ENCODE measurements at regions not wholly inside any gene's neighbourhood (a gene's known extent, or its start where the extent isn't known, plus 50 kb on each side); places are given as distances from the start of the nearest gene placed in this dataset.
"Not testable (repeated sequence)": the region's sequence is repeated elsewhere in the genome, so short reads cannot be mapped to it uniquely, and the experiment has no call there.

DNA sequence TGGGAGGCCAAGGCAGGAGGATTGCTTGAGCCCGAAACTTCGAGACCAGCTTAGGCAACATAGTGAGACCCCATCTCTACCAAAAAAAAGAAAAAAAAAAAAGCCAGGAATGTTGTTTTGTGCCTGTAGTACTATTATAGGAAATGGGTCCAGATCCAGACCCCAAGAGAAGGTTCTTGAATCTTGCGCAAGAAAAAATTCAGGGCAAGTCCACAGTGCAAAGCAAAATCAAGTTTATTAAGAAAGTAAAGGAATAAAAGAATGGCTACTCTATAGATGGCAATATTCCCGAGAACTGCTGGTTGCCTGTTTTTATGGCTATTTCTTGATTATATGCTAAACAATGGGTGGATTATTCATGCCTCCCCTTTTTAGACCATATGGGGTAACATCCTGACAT is 51.2 kb upstream of the RDX start:
- no peak for DNase-seq

DNA sequence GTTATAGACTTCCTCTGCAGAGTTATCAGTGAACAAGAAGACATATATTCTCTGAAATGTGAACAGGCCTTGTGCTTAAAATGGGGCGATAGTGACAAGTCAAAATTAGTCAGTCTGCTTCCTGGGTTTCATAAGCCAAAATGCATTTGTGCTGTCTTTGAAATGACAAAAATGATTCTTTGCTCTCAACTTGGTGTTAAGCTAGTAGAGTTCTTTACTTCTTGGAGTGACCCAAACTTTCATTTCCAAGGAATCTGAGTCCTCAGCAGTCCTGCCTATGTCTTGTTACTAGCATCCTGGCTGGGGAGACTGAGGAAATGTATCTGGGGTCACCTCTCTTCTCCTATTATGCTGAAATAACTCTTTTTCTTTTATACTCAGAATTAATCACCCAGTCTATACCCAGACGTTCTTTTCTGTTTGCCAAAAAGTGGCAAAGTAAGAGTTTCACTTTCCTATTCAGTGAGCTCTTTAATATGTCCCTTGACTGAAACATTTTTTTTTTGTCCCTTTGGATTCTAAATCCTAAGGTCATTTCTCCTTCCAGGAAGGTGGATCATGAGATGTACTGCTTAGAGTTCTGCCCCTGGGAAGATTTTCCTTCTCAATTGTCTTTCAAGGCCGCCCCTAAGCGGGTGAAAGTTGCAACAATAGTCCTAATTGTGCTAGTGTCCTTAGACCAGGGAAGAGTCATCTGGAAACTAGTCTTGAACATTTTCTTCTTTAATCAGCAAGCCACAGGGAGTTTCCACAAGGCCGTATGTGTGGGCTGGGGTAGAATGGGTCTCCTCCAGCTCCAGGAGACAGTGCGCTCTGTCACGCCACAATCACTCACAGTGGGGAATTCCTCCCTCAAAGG is 53.0 kb upstream of the RDX start:
- peak; percentile 85 to 93 (median 88) for DNase-seq

DNA sequence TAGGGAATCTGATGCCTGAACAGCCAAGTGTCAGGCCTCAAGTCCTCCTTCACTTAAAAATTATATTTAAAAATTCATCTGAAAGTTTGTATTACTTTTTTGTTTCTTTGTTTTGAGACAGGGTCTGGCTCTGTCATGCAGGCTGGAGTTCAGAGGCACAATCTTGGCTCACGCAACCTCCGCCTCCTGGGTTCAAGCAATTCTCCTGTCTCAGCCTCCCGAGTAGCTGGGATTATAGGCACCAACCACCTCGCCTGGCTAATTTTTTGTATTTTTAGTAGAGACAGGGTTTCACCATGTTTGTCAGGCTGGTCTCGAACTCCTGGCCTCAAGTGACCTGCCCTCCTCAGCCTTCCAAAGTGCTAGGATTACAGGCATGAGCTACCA is 53.6 kb upstream of the RDX start:
- DNase-seq, result not testable (repeated sequence)

DNA sequence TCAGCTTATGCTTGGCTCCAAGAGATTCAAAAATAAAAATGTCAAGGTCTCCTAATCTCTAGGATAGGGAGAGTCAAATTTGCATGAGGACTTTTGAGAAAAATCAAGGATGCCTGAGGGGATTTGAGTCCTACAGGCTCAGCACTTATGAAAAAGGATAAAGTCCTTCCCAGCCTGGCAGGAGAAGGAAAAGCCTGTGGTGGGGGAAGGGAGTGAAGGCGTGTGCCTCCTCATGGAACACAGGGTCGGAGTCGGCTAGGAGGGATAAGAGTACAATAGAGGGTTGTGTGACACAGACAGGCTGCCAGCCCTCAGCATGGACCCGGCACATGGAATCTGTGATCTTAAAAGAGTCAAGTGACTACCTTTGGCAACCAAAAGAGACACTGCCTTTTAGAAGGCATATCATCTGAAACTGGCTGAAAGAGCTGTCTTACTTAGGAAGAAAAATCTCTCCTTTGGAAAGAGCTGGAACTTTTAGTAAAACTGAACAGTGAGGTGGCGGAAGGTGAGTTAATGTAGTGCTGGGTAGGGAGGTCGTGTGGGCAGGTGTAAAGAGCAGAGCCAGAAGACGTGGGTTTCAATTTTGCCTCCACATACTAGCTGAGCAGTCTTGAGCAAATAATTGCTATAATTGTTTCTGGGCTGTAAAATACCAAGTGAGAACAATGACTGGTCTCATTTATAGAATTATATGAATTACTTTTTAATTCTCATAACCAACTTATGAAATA is 58.8 kb upstream of the RDX start:
- no peak for DNase-seq

DNA sequence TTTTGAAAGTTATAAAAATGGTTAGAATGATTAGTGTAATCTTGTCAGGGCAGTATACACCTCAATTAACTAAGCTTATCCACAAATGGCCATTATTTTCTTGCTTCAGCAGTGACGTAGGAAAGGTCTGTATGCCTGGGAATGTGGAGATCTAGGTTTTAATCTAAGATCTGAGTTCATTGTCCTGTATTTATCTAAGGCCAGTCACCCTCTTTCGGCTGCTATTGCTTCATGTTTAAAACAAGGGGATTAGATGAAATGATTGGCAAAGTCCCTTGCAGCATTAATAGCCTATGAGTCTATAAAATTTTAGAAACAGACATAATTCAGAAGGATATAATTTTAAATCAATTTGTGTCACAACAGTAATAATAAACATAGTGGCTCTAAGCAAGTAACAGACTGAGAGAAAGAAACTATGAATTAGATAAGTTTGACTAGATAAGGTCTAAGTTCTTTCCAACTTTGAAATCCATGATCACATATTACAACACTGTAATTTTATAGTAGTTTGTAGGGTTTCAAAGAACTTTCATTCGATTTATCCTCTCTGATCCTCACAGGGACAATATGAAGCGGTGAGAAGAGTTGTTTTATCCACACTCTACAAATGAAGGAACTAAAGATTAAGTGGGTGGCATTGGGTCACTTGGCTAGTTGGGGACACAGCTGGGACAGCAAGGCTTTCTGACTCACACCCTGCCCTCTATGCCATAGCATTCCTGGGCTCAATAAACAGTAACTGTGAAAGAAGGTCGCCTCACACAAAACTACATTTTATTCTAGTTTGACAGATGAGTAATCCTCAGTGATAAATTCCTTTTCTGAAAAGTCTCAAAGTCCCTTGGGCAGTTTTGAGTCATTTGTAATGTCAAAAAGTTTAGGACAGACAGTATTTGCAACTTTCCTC is 60.6 kb upstream of the RDX start:
- peak; percentile 86 to 94 (median 89) for DNase-seq

DNA sequence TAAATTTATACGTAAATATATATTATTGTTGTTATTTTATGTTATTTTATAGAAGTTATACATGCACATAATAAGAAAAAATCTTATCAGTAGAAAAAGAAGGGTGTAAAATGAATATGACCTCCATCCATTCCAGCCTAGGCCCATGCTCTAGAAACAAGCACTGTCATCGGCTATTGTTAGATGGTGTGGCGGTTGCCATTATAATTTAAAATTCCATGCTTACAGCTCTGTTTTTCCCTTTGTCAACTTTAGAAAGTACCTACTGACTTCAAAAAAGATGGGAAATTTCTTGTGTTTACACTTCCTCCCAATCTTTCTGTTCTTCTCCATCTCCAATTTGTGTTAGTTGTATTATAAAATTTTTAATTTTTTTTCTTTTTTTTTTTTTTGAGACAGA is 61.9 kb upstream of the RDX start:
- peak; percentile 61 to 83 (median 74) for DNase-seq

DNA sequence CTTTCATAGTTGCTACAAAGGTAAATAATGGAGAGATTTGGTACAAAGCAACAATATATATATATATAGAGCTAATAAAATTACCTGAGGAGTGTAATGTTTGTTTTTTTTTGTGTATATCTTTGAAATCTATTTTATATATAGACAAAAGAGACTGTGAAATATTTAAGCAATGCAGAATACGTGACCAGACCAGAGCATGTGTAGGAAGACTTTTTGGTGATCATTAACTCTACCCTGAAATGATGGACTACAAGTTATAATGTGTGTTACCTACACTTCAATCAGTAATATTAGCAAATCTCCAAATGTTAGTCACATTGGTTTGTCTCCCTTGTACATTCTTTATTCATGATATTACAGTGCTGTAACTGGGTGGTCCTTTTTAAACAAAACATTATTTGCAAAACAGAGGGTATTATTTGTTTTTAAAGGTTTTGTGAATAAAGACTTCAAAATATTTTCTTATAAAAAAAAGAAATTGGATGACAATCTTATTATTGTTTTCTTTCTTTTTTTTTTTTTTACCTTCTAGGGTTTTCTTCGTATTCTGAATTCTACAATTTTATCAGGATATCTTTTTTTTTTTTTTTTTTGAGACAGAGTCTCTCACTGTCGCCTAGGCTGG is 64.5 kb upstream of the RDX start:
- not testable (repeated sequence) for DNase-seq

DNA sequence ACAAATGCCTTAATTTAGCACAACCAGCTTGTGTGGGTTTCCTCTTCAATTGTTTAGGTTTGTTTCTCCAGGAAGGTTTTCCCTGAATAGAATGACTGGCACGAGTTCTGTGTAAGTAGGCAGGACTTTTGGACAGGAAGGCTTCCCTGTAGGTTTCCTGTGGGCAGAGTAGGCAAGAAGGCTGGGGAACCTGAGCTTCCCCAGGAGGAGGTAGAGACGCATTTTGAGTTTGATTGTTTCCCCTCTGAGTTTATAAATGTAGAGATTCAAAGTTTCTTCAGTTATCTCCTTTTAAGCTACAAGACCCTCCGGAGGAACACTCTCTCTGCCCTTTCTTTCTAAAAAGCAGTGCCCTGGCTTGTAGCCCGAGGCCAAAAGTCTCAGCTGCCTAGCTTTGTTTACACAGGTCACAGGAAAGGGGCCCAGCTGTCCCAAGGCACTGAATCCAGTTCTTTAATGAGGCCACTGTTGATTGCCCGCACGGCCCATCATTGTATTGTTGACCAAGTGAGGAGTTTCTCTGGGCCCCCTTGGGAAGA is 66.6 kb upstream of the RDX start:
- DNase-seq, result peak in 1 of 3 donors; percentile 33

DNA sequence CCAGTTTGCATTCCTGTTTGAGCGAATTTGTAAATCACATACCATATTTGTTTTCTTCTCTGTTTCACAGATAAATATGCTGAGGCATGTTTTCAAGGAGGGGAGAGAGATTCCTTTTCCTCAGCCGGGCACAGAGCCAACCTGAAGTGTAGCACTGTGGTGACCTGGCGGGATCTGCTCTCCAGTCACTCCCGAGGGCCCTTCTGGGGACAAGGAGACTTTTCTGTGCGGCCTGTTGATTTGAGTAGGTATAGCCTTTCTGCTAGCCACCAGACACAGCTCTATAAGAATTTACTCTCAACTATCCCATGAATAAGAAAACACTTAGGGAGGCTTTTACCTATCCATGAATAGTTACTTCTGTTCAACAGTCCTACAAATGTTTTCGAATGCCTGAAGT is 63.5 kb upstream of the FDX1 start:
- no peak for DNase-seq

DNA sequence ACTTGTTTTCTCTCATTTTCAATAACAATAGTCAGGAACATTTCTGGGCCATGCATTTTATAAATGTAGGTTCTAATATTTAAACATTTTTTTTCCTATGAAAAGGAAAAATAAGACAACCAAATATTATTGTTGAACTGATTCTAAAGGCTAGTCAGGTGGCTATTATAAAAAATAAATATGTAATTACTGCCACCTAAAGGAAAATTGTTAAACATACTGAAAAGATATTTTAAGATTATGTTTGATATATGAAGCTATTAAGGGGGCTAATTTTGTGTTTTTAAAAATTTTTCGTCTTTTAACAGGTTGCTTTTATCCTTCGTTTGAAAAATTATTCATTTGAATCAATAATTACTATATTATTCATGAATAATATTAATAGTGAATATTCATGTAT is 62.2 kb upstream of the FDX1 start:
- DNase-seq, result peak in 2 of 3 donors; percentile 51 to 52

DNA sequence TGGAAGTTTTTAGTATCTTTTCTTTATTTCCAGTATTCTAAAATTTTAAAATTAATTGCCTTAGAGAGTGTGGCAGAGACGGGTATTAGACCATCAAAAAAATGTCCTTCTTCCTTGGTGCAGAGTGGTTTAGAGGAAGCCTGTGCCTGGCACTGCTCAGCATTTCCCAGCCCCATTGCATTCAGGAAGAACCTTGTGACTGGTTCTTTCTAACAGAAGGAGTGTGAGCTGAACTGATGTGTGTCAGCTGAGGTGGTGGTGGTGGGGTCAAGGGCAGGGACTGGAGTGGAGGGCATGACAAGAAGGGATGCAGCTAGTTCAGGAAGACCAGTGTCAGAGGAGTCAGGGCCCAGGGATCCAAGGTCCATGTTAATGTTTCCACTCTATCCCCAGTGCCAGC is 58.7 kb upstream of the FDX1 start:
- peak; percentile 47 to 49 (median 49) for DNase-seq

DNA sequence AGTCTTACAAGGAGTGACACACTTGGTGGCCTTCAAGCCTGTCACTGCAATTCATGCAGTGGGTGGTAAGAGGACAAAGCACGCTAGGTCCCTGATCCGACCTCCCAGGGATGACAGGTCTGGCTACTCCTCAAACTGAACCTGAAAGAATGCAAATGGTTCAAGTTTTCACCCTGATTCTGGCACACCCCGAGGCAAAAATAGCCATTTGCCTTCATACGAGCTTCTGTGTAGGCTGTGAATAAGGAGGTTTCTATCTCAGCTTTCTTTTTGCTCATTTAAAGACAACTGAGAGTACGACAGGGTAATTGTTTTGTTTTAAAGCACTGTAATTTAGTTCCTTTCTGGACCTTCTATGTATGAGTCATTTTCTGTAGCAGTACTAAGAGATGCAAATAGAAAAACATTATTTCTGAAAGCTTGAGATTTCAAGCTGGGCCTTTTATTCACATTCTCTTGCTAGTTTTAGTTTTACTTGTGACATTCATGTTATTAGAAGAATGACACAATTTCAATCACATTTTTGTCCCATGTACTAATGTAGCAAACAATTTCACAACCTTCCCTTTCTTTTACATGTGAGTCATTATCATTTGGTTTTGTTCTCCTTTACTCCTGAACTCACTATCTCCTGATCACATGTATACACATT is 56.6 kb upstream of the FDX1 start:
- peak; percentile 75 to 99 (median 97) for DNase-seq

DNA sequence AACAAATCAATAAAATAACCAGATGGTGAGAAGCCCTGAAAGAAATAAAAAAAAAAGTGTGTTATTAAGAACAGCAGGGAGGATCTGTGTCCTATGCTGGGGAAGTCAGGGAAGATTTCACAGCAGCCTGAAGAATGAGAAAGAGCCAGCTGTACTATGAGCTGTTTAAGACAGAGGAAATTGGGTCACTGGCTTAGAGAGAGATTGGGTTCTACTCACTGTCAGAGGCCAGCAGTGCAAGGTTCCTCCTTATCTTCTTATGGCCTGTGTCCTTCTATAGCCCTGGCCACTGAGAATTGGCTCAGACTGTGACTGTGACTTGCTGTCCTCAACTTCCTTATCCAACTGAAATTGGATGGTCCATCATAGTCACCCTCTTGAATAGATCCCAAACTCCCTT is 54.8 kb upstream of the FDX1 start:
- peak; percentile 87 to 95 (median 93) for DNase-seq

DNA sequence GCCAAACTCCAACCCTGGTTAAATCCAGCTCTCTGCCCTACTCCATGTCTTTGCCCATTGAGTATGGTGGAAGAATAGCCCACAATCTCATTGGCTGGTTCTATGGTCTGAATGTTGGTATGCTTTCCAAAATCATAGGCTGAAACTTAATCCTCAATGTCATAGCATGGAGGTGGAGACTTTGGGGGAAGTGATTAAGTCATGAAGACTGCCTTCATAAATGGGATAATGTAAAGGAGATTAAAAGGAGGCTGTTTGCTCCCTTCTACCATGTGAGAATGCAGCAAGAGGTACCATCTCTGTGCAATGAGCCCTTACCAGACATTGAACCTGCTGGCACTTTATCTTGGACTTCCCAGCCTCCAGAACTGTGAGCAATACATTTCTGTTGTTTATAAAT is 54.4 kb upstream of the FDX1 start:
- DNase-seq, result peak in 2 of 3 donors; percentile 45 to 62

DNA sequence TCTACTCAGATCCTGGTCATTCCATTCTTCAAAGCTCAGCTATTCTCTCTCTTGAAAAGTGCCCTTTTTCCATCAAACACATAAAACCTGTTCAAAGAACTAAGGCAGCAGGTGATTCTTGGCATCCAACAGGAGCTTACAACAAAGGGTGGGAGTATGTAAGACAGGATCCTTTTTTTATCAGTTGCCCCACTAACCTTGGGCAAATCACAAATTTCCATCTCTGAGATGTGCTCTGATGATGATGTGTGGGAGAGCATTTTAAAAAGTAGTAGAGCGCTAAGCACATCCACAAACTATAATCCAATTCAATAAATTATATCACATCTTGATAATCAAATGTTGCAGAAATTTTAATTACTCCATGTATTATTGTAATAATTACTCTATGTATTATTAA is 53.7 kb upstream of the FDX1 start:
- DNase-seq, result peak; percentile 31 to 63 (median 45)

DNA sequence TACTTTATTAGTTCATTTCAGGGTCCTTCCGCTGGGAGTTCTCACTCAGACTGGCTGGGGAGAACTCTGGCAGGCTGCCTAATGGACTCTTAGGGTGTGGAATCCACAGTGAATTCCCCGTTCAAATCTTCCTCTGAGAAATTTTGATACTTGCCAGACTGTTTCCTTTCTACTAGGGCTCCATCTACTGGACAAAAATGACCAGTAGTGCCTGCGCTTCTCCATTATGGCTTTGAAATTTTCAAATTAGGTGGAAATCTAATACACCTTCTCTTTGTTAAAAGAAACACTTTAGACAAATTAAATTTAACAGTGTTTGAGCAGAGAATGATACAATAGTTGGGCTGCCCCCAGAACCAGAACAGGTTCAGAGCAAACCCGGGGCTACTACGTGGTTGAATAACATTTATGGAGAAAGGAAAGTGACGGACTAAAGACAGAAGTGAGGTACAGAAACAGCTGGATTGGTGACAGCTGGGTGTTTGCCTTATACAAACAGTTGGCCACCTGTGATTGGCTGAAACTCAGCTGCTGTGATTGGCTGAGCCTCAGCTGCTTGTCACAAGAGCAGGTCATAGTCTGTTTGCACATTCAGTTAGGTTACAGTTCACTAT is 52.9 kb upstream of the FDX1 start:
- peak; percentile 94 to 98 (median 98) for DNase-seq

DNA sequence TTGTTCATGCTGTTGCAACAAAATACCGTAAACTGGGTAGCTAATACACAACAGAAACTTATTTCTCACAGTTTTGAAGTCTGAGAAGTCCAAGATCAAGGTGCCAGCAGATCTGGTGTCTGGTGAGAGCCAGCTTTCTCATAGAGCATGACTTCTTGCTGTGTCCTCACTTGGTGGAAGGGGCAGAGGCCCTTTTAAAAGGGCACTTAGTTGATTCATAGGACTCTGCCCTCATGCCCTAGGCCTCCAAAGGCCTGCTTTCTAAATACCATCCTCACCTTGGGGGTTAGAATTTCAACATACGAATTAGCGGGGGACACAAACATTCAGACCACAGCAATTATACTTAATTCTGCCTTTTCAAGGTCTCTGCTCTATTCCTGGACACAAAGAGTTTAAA is 52.3 kb upstream of the FDX1 start:
- peak in 1 of 3 donors; percentile 47 for DNase-seq

DNA sequence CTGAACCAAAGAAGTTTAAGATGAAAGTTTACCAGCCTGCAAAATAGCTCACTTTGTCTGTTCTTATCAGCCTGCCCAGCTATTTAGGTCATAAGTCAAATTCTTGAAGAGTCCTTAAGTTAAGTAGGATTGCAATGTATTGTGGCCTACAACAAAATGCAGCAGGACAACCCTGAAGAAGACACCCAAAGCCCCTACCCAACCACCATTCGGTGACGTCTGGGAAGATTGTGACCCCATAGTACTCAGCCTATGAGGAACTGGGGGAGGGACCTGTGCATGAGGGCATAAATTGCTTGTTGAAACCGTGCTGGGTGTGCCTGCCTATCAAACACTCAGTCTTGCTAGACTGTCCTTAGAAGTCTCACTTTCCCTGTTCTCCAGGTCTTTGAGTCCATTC is 50.5 kb upstream of the FDX1 start:
- DNase-seq, result no peak

DNA sequence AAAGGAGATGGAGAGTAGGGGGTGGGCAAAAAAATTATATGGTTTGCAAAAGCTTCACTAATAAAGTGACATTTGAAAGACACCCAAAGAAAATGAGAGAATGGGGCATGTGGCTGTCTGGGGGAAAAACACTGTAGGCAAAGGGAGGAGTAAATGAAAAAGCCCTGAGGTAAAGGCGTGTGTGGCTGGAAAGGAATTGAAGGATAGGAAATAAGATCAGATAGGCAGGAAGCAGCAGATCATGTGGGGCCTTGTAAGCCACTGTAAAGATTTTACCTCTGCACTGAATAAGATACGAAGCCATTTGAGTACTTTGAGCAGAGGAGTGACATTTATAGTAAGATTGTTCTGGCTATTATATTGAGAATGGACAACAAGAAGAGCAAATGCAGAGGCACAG is 49.8 kb upstream of the FDX1 start:
- no peak for DNase-seq
